HCT116 (cell line): ENCODE measurements at regions not wholly inside any gene's neighbourhood (a gene's known extent, or its start where the extent isn't known, plus 50 kb on each side); places are given as distances from the start of the nearest gene placed in this dataset.

ENCODE experiments used
- ATAC-seq: fragments of 200-7000 bp; cut with Tn5 transposase; 2 replicates; pipeline ENCODE4 v1.9.1; 2020; ENCODE audit warnings: mild to moderate bottlenecking, moderate library complexity
- BruUV-seq: library from RNA; stranded (reverse); fragments of 400-500 nt; replicated peaks from 2 replicates; lab custom pipeline; 2021; lab: Mats Ljungman, UMichigan
- CTCF ChIA-PET: fragments of 300-600 bp; sonication (Branson Sonifier 250); formaldehyde crosslinking; loops from one replicate; lab custom pipeline; 2021; ENCODE audit warnings: antibody characterized with exemption; lab: Charles Lee
- POLR2A ChIA-PET: fragments of 300-600, 350-600 bp; sonication (Branson Sonifier 250); formaldehyde crosslinking; loops from one replicate; lab custom pipeline; 2021; ENCODE audit warnings: antibody characterized with exemption; lab: Charles Lee
- RAD21 ChIA-PET, 2 experiments: fragments of 300-600 bp; sonication (Branson Sonifier 250); formaldehyde crosslinking; loops; one replicate each; lab custom pipeline; 2023; ENCODE audit warnings: low total read pairs in 2 of 2; ENCODE audit not compliant: uncharacterized antibody in 2 of 2, unreplicated experiment in 2 of 2, low non-redundant PET in 1 of 2; lab: Charles Lee
- DNase-seq: peaks from one replicate; pipeline ENCODE4 v3.0.0-alpha.2; 2010; ENCODE audit warnings: low read depth, low spot score
- H2AFZ ChIP-seq: fragments of 200-600 bp; shearing (Covaris generic), sonication (generic); 2 replicates; pipeline ENCODE4 v1.6.1; 2017; ENCODE audit warnings: low read depth, mixed run types, mixed read lengths, antibody characterized with exemption, low read length; ENCODE audit not compliant: poor library complexity, severe bottlenecking
- H3K27ac ChIP-seq: 2 replicates; pipeline ENCODE4 v1.5.1; 2012; ENCODE audit warnings: low read depth, low read length
- H3K27me3 ChIP-seq: fragments of 200-600 bp; sonication (generic); 2 replicates; pipeline ENCODE4 v1.6.1; 2016; ENCODE audit warnings: mixed run types, low read length, mixed read lengths; ENCODE audit not compliant: insufficient read depth
- H3K36me3 ChIP-seq, 2 experiments: fragments of 200-500 bp in 1 of 2; fragments of 200-600 bp in 1 of 2; sonication (Bioruptor generic) in 1 of 2; sonication (generic) in 1 of 2; 2 replicates each; pipeline versions ENCODE4 v1.5.1 to v1.6.1; 2014 to 2016; ENCODE audit warnings: low read length in 2 of 2, inconsistent platforms in 1 of 2, mixed read lengths in 1 of 2, mixed run types in 1 of 2; ENCODE audit not compliant: insufficient read depth in 2 of 2, control insufficient read depth in 1 of 2
- H3K4me1 ChIP-seq, 2 experiments: fragments of 200-600 bp in 1 of 2; sonication (generic) in 1 of 2; 2 replicates each; pipeline versions ENCODE4 v1.5.1 to v1.6.1; 2012 to 2017; ENCODE audit warnings: low read length in 2 of 2, inconsistent platforms in 1 of 2, mild to moderate bottlenecking in 1 of 2, mixed read lengths in 1 of 2, mixed run types in 1 of 2, moderate library complexity in 1 of 2; ENCODE audit not compliant: insufficient read depth in 2 of 2, control insufficient read depth in 1 of 2
- H3K4me2 ChIP-seq: fragments of 200-600 bp; sonication (generic); 2 replicates; pipeline ENCODE4 v1.6.1; 2017; ENCODE audit warnings: mixed run types, low read length, mixed read lengths
- H3K4me3 ChIP-seq, 2 experiments: fragments of 200-600 bp in 1 of 2; sonication (generic) in 1 of 2; replicated peaks in 1 of 2; 2 replicates each; pipeline ENCODE4 v1.5.1; 2011 to 2016; ENCODE audit warnings: low read length in 2 of 2, control low read depth in 1 of 2, low read depth in 1 of 2, mild to moderate bottlenecking in 1 of 2, mixed read lengths in 1 of 2, mixed run types in 1 of 2
- H3K79me2 ChIP-seq: fragments of 200-600 bp; sonication (generic); 2 replicates; pipeline ENCODE4 v1.6.1; 2017; ENCODE audit warnings: mild to moderate bottlenecking, mixed run types, low read length, moderate library complexity, mixed read lengths; ENCODE audit not compliant: insufficient read depth
- H3K9ac ChIP-seq: fragments of 200-600 bp; sonication (generic); 2 replicates; pipeline ENCODE4 v1.6.1; 2016; ENCODE audit warnings: low read length, mixed read lengths
- H3K9me2 ChIP-seq: fragments of 200-600 bp; sonication (generic), shearing (Covaris generic); 2 replicates; pipeline ENCODE4 v1.6.1; 2017; ENCODE audit warnings: mixed run types, mild to moderate bottlenecking, moderate library complexity; ENCODE audit not compliant: insufficient read depth
- H3K9me3 ChIP-seq, 2 experiments: fragments of 200-500 bp in 1 of 2; fragments of 200-600 bp in 1 of 2; sonication (Bioruptor generic) in 1 of 2; sonication (generic) in 1 of 2; 2 replicates each; pipeline ENCODE4 v1.6.1; 2014 to 2017; ENCODE audit warnings: low read length in 2 of 2, mixed read lengths in 2 of 2, inconsistent platforms in 1 of 2, low read depth in 1 of 2, mild to moderate bottlenecking in 1 of 2, mixed run types in 1 of 2, moderate library complexity in 1 of 2; ENCODE audit not compliant: control insufficient read depth in 1 of 2, insufficient read depth in 1 of 2
- H4K20me1 ChIP-seq: fragments of 200-600 bp; sonication (generic), shearing (Covaris generic); 2 replicates; pipeline ENCODE4 v1.6.1; 2017; ENCODE audit warnings: mixed run types, mild to moderate bottlenecking, moderate library complexity; ENCODE audit not compliant: insufficient read depth
- CEBPB ChIP-seq: IDR thresholded peaks from 2 replicates; pipeline ENCODE4 v1.6.1; 2012; ENCODE audit warnings: low read depth
- EZH2phosphoT487 ChIP-seq: fragments of 200-600 bp; IDR thresholded peaks from 2 replicates; pipeline ENCODE4 v1.6.1; 2018; ENCODE audit warnings: antibody characterized with exemption, borderline replicate concordance
- JUND ChIP-seq: IDR thresholded peaks from 2 replicates; pipeline ENCODE4 v1.6.1; 2012
- POLR2A ChIP-seq: IDR thresholded peaks from 2 replicates; pipeline ENCODE4 v1.7.0; 2011; ENCODE audit warnings: borderline replicate concordance; ENCODE audit not compliant: insufficient read depth, insufficient read length; ENCODE audit errors: extremely low read depth
- POLR2AphosphoS5 ChIP-seq: IDR thresholded peaks from 2 replicates; pipeline ENCODE4 v1.6.1; 2011; ENCODE audit warnings: mild to moderate bottlenecking, low read depth, low read length, moderate library complexity
- SIN3A ChIP-seq: IDR thresholded peaks from 2 replicates; pipeline ENCODE4 v1.6.1; 2012; ENCODE audit warnings: low read depth
- SP1 ChIP-seq: IDR thresholded peaks from 2 replicates; pipeline ENCODE4 v1.6.1; 2012; ENCODE audit warnings: low read depth
- ZNF274 ChIP-seq: fragments of 200-500 bp; sonication (Bioruptor generic); IDR thresholded peaks from 2 replicates; pipeline ENCODE4 v1.6.1; 2014; ENCODE audit warnings: mild to moderate bottlenecking, low read depth, low read length, inconsistent platforms
- intact Hi-C: fragments of 100-400 bp; cut with micrococcal nuclease; formaldehyde crosslinking; loops from 2 replicates; pipeline ENCODE4 v1.10.0; 2022
- TF ChIP-seq, protein P1 (sequence below): IDR thresholded peaks from 2 replicates; pipeline ENCODE4 v1.6.1; 2012; ENCODE audit warnings: low read depth
- TF ChIP-seq, protein P2 (sequence below): IDR thresholded peaks from 2 replicates; pipeline ENCODE4 v1.6.1; 2012

DNA sequence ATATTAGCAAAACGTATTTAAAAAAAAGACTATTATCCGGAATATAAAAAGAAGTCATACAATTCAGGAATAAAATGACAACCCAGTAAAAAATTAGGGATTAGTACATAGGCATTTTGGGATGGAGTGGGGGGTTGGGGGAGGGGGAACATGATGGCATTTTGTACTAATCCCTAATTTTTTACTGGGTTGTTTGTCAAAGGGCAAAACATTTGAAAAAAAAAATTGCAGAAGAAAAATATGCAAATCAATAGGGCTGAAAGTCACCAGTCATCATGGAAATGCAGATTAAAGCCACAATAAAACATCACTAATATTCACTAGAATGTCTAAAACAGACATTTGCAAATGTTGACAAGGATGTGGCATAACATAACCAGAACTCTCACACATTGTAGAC lies 82.5 kb downstream of the RPL22L1 start:
- ChIA-PET RAD21 (no interaction called here), POLR2A (no interaction called here), CTCF (no interaction called here)
- Histone ChIP-seq H3K27ac (no peak overlapping the region), H3K9ac (no peak overlapping the region), H3K36me3 (no peaks in the 10 kb centered on the region), H3K4me1 (no peaks in the 10 kb centered on the region), H2AFZ (no peak overlapping the region), H3K4me2 (no peak overlapping the region), H3K4me3 (no peak overlapping the region), H3K79me2 (no peaks in the 10 kb centered on the region), H4K20me1 (no peaks in the 10 kb centered on the region), H3K27me3 (no peaks in the 10 kb centered on the region), H3K9me3 (no peaks in the 10 kb centered on the region), H3K9me2 (0 out of 2 replicates have a peak, but pooled peaks cover 6% of the 10 kb centered on the region)
- TF ChIP-seq, protein P1, sequence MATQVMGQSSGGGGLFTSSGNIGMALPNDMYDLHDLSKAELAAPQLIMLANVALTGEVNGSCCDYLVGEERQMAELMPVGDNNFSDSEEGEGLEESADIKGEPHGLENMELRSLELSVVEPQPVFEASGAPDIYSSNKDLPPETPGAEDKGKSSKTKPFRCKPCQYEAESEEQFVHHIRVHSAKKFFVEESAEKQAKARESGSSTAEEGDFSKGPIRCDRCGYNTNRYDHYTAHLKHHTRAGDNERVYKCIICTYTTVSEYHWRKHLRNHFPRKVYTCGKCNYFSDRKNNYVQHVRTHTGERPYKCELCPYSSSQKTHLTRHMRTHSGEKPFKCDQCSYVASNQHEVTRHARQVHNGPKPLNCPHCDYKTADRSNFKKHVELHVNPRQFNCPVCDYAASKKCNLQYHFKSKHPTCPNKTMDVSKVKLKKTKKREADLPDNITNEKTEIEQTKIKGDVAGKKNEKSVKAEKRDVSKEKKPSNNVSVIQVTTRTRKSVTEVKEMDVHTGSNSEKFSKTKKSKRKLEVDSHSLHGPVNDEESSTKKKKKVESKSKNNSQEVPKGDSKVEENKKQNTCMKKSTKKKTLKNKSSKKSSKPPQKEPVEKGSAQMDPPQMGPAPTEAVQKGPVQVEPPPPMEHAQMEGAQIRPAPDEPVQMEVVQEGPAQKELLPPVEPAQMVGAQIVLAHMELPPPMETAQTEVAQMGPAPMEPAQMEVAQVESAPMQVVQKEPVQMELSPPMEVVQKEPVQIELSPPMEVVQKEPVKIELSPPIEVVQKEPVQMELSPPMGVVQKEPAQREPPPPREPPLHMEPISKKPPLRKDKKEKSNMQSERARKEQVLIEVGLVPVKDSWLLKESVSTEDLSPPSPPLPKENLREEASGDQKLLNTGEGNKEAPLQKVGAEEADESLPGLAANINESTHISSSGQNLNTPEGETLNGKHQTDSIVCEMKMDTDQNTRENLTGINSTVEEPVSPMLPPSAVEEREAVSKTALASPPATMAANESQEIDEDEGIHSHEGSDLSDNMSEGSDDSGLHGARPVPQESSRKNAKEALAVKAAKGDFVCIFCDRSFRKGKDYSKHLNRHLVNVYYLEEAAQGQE, result no peak
- TF ChIP-seq SIN3A, result no peak
- no peak for TF ChIP-seq SP1
- TF ChIP-seq POLR2AphosphoS5, result no peak
- intact Hi-C loops, result no loop called here
- DNase-seq, result no peak
- no peak for ATAC-seq
- BruUV-seq, result no TSS peak

DNA sequence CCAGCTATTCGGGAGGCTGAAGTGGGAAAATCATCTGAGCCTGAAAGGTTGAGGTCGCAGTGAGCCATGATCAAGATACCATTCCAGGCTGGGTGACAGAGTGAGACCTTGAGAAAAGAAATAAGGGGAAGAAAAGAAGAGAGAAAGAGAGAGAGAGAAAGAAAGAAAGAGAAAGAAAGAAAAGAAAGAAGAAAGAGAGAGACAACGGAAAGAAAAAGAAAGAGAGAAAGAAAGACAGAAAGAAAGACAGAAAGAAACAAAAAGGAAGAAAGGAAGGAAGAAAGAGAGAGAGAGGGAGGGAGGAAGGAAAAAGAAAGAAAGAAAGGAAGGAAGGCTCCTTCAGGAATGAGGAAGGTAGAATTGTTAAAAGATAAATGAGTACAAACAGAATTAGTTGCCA lies 84.5 kb downstream of the RPL22L1 start:
- H3K27me3 ChIP-seq, result no peaks in the 10 kb centered on the region
- BruUV-seq, result no TSS peak
- no peak overlapping the region for H3K4me3 ChIP-seq
- no peak overlapping the region for H3K9ac ChIP-seq
- RAD21 ChIA-PET, result no interaction called here
- H3K4me2 ChIP-seq, result no peak overlapping the region
- 0 out of 2 replicates have a peak, but pooled peaks cover 6% of the 10 kb centered on the region for H3K9me2 ChIP-seq
- H3K27ac ChIP-seq, result no peak overlapping the region
- H3K4me1 ChIP-seq, result no peaks in the 10 kb centered on the region
- no peaks in the 10 kb centered on the region for H3K9me3 ChIP-seq
- TF ChIP-seq CEBPB (no peak), POLR2A (no peak), EZH2phosphoT487 (no peak), JUND (no peak), ZNF274 (no peak)
- TF ChIP-seq, protein P2, sequence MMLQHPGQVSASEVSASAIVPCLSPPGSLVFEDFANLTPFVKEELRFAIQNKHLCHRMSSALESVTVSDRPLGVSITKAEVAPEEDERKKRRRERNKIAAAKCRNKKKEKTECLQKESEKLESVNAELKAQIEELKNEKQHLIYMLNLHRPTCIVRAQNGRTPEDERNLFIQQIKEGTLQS, result no peak
- POLR2A ChIA-PET, result no interaction called here
- no peak for DNase-seq
- intact Hi-C loops, result no loop called here
- no peaks in the 10 kb centered on the region for H3K36me3 ChIP-seq
- H3K79me2 ChIP-seq, result no peaks in the 10 kb centered on the region
- CTCF ChIA-PET, result no interaction called here
- no peak overlapping the region for H2AFZ ChIP-seq
- H4K20me1 ChIP-seq, result no peaks in the 10 kb centered on the region
- ATAC-seq, result no peak
